ENCODE measurements at regions not wholly inside any gene's neighbourhood (a gene's known extent, or its start where the extent isn't known, plus 50 kb on each side); places are given as distances from the start of the nearest gene placed in this dataset.

DNA sequence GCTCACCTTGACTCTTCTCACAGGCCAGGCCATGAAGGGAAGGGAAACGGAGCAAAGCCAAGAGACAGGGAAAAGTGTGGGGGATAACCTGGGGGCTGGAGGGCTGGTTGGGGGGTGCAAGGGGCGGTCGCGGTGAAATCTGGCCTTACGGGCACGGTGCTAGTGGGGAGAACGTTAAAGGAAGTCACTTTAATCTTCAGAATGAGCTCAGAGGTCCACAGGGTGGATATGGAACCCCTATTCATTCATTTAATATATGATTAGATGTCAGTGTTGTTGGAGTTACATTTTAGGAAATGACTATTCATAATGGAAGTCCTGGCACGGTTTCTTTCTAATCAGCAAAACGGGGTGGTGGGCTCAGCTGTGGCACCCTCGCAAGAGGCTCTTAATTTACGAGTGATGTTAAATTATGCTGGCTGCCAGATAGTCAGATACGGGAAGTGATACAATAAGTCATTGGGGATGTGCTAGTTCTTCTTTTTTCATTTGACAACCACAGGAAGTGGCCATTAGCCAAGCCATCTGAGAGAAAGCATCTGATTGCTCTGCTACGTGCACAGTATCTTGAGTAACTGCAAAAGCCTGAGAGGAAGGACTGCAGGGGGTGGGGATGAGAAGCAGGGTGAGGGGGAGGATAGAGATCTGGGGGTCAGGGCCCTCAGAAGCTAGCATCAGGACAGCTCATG, 253.0 kb downstream of the QKI start:
- peak; percentile 57 for DNase-seq (ENCODE audit: low read depth)

DNA sequence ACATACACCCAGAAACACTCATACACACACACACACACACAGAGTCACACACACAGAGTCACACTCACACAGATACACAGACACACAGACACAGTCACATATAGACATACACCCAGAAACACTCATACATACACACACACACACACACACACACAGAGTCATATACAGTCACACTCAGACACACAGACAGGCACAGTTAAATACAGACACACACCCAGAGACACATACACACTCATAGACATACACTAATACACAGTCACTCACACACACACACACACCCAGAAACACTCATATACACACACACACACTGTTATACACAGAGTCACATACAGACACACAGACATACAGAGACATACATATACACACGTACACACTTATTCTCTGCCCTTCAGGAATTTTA, 250.9 kb downstream of the QKI start:
- DNase-seq (ENCODE audit: low read depth) = no peak

DNA sequence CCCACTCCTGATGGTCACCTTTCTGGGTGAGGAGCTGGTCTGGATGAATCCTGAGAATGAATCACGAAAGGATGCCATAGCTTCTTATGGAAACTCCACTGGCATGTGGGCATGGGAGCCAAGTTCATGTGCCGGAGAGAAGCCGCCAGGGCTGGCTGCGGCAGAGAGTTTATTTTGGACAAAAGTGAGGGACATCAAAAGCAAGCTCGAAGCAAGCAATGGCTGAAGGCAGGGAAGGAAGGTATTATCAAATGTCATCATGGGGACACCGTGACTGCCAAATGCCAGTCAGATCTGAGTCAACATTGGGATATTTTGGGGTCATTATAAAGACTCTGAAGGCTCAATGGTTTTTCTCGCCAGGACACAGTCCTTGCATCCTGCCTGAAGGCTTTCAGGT, 249.1 kb downstream of the QKI start:
- DNase-seq (ENCODE audit: low read depth) = no peak

DNA sequence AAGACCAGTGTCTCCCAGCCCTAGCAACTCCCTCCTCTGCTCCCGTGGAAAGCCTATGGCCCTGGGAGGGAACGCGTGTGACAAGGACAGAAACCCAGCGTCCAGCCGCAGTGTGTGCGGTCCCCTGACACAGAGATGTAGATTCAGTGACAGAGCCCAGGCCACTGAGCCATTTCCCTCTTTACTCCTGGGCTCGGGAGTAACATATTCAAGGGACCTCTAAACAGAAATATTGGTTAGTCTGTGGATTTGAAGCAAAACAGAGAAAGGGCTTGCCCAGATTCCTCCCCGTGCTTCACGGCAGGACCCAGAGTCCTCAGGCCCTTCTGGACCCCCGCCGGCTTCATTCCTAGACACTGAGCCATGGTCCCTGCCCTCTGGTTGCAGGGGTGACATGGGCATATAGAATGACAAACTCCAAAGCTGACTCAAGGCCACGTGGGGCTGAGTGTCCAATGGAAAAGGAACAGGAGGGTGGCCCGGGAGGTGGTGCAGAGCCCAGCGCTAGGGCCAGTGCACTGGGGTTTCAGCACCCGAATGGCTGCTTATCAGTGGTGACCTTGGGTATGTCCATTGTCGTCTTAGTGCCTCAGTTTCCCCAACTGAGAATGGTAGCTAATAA, 248.2 kb downstream of the QKI start:
- no peak for DNase-seq (ENCODE audit: low read depth)

DNA sequence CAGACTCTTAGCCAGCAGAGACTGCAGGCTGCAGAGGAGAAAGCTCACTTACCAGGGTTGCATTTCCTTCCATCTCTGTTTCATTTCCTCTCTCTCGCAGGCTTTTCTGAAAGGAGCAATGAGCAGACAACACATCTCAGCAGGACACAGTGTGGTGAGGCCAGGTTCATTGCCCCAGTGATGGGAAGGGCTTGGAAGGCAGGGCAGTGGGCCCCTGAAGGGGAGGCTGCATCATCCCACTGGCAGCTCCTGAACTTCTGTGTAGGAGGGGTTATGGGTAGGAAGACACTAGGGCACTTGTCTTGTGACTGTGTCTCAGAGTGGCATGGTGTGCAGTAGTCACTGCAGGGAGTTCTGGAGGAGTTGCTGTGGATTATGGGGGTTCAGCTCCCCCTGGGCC, 246.8 kb downstream of the QKI start:
- DNase-seq (ENCODE audit: low read depth) = no peak

DNA sequence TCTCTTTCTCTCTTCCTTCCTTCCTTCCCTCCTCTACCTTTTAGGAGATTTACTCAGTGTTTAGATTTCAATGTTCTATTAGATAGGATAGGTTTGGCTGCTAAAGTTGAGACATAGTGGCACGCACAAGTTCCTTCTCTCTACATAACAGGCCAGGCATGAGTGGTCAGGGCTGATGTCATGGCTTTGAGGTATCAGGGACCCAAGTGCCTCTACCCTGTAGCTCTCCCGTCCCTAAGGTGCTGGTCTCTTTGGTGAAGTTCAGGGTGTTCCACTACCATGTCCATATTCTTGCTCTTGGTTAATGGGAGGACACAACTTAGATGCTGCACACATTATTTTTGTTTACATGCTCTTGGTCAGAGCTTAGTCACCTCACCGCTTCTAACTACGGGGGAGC, 245.3 kb downstream of the QKI start:
- DNase-seq (ENCODE audit: low read depth) = no peak

DNA sequence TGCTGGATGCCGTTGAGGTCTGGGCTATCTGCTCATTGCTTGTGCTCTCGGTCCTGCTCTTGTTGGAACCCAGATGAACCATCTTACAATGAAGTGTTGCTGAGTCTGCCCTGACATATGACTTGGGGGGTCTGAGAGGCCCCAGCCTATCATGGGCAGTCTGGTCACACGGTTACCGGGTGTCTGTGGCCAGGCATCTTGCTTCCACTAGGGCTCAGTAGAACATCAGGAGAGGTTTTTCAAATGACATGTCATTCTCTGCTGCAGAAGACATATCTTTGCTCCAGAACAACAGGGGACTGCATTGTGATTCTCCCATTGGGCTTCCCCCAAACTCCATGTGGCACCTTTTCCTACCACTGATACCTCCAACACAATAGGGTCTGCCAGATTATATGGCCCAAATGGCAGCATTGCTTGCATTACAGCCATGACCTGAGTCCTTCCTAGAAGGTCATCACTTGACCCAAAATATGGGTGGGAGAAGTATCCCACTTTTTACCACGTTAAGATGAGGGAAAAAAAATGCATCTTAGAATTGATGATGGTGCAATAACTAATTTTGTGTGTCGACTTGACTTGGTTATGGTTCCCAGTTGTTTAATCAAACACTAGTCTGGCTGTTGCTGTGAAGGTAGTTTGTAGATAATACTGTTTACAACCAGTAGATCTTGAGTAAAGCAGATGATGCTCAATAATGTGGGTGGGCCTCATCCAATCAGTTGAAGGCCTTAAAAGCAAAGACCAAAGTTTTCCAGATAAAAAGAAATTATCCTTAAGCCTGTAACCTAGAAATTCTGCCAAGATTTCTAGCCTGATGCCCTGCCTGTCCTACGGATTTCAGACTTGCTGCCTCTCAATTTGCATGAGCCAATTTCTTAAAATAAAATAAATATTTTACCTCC, 241.0 kb downstream of the QKI start:
- no peak for DNase-seq (ENCODE audit: low read depth)

DNA sequence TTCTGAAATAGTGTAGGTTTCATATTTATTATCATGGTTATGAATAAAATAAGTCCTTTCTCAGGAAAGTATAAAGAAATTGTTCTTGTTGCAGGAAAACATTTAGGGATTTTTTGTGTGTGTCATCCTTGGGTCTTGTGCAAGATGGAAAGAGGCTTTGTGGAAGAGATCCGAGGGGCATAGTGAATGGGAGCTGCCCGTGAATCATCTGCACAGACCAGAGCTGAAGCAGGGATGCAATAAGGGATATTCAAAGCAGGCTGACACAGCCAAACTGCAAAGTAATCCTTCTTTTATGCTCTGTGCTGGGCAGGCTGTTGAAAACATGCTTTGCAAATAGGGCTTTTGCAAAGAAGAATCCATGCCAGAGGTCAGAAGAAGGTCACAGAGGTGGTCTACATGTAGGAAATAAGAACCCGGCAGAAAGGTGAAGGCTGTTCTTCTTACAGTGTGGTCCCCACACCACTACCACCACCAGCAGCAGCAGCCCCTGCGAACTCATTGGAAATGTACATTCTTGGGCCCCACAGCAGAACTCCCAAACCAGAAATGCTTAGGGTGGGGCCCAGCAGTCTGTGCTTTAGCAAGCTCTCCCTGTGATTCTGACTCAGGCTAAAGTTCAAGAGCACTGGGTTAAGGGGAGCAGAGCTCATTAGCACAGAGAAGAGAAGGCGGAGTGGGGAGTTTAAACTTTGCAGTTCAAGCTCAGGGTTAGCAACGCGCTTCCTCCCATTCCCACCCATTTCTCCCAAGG, 237.6 kb downstream of the QKI start:
- DNase-seq (ENCODE audit: low read depth) = peak; percentile 16

DNA sequence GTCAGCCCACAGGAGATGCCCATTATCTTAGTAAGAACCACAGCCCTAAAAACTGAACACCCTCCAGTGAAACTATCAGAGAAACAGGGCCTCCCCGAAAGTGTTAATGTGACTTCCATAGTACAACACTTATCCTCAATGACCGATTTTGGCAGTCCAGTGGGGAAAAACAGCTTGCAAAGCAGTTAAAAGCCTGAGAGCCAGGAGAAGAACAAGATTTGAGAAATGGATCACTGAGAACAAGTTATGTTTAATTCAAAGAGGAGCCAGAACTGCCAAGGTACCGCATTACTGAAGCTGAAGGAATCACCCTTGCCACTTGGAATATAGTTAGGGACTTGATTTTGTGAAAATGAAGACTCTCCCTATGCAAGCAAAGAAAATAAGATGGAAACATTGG, 236.9 kb downstream of the QKI start:
- DNase-seq (ENCODE audit: low read depth) = no peak

DNA sequence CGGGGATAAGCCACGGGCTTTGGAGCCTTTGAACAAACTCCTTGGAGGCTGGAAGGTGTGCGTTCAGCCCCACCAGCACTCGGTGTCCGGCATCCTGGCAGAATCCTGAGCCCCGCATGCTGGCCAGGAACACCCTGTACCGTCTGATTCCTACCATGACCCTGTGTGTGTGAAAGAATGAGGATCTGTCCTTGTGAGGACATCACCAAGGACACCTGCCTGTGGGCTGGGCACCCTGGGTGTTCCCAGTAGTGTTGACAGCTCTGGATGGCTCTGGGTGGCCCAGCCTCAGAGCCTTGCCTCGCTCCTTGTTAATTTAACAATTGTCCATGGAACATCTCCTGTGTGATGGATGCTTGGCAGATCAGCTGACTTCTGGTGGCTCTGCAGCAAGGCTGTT, 234.3 kb downstream of the QKI start:
- no peak for DNase-seq (ENCODE audit: low read depth)

DNA sequence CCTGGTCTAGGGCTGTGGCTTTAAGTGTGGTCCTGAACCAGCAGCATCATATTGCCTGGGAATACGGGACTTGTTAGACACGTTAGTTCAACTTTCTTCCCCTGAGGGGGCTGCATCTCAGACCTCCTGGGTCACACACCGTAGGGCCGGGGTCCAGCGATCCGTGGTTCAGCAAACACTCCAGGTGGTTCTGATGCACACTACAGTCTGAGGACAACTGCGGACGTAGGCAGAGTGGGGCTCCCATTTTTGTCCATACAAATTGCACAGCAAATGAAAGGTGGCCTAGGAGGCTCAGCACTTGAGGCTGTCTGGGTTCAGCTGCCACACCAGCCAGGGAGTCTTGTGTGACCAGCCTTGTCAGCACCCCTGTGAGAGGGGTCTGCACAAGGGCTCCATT, 233.1 kb downstream of the QKI start:
- DNase-seq (ENCODE audit: low read depth) = no peak

DNA sequence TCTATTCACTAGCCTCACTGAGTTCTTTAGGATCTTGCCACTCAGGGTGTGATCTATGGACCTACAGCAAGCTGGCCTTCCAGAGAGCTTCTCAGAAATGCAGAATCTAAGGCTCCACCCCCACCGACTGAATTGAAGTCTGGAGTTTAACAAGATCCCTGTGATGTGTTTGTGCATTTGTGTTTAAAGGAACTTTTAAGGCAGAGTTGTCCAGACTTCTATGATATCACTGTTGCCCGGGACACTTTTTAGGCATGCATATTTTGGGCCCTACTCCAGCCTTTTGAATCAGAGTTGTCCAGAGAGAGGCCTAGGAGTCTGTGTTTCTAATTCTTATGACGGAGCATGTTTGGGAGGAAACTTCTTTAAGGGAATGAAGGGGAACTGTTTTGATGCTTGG, 232.3 kb downstream of the QKI start:
- no peak for DNase-seq (ENCODE audit: low read depth)

DNA sequence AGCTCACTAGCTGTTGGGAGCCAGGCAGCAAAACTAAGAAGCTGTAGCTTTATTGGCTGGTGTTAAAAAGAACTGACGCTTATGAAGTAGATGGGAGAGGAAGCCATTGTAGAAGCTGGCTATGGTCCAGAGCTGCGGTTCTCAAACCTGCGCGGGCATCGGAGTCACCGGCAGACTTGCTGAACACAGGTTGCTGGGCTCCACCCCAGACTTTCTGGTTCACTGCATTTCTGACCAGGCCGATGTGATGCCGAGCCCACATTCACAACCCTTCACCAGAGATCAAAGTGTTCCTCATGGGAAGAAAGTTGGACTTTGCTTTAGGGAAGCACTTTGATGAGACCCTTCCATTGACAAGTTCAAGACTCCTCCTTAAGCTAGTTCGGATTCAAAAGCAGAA, 231.6 kb downstream of the QKI start:
- DNase-seq (ENCODE audit: low read depth) = no peak

DNA sequence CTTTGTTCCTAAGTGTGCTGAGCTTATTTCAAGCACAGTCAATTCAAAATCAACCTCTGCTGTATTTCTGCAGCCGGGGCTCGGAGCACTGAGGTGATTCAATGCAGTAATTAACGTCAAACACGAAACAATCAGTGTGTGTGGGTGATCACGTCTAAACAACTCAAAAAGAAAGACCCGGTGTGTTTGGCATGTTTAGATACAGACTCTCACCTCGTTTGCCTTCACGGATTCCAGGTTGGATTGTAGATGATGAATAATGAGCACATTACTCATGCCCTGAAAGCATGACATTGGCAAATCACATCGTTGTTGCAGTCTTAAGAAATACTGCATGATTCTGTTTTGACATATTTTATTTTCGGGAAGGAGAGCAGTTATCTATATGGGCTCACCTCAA, 231.0 kb downstream of the QKI start:
- DNase-seq (ENCODE audit: low read depth) = no peak

DNA sequence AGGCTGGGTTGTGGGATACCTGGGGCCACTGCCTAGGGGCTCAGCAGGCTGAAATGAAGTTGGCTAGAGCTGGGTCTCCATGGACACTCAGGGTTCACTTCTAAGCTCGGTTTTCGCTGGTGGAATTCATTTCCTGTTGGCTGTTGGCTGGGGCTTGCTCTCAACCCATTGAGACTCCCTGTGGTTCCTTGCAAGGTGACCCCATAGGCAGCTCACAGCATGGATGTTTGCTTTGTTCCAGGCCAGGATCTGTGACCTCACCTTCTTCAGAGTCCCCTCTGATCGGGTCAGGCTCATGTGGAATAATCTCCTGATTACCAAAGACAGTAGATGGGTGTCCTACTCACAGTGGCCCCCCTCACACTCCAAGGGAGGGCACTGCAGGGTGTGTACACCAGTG, 229.3 kb downstream of the QKI start:
- DNase-seq (ENCODE audit: low read depth) = no peak

DNA sequence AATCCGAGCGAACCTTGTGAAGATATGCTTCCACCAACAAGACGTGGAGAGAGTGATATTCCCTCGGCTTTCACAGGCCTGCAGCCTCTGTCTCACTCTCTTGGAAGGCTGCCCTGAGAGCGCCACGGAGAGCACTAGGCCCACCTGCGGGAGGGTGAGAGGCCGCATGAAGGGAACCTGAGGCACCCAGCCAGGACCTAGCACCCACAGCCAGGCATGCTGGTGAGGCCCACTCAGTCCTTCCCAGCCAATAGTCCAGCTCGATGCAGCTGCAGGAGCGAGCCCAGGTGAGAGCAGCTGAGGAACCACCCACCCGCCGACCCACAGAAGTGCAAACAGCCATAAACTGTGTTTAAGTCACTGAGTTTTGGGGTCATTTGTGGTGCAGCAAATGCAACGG, 227.2 kb downstream of the QKI start:
- DNase-seq (ENCODE audit: low read depth) = no peak

DNA sequence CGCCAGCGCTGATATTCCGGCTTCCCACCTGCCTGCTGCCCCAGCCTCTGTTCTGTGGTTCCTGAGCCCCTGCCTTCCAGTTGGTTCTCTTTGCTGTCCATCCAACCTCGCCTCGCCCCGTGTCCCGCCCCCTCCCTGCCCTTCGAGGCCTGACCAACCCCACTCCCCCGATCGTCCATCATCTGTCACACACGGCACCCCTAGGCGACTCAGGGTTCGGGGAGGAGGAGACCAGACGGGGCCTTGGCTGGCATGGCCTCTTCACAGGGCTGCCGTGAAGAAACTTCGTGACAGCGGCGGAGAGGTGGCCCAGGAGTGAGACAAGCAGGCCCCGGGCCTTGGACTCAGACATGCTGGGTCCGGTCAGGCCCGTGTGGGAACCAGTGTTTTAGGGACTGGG, 226.1 kb downstream of the QKI start:
- no peak for DNase-seq (ENCODE audit: low read depth)

DNA sequence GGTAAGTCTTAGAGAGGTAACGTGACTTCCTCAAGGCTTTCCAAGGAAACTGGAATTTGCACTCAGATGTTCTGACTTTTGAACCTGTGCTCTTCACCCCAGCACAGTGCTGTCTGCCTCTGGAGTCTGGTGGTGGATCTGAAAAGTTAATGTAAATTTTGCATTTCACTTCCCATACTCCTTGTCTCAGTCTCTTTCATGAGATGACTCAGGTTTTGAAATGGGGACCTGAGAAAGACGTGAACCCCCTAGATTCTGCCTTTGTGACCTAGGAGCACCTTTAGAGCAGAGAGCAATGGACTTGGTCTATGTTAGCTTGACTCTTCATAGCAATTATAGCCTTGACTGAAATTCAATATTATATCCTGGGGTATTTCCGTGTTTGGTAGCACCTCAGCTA, 223.0 kb downstream of the QKI start:
- DNase-seq (ENCODE audit: low read depth) = no peak

DNA sequence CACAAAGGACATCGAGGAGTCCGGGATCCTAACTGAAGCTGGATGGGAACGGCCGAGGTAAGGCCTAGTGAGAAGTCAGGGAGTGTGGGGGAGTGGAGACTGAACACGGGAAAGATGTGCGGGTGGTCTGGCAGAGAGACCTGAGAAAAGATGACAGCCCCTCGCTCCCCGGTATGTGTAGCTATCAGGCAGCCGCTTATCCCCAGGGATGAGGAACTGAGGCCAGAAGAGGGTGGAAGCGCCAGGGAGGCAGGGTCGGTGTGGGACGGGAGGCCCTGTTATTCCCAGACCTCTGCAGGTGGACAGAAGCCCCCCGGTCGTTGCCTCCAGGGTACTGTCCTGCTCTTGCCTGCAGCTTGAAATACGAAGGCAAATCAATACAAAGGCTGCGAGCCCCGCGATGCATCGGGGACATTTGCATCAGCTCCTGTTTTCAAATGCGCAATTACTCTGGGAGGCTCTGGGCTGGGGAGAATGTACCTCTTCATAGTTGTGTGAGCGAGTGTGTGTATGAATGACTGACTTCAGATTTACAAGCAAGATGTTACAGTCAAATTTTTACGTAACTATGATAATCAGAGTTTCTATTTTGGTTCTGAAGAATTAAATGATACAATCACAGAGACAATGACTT, 221.3 kb downstream of the QKI start:
- DNase-seq (ENCODE audit: low read depth) = no peak

DNA sequence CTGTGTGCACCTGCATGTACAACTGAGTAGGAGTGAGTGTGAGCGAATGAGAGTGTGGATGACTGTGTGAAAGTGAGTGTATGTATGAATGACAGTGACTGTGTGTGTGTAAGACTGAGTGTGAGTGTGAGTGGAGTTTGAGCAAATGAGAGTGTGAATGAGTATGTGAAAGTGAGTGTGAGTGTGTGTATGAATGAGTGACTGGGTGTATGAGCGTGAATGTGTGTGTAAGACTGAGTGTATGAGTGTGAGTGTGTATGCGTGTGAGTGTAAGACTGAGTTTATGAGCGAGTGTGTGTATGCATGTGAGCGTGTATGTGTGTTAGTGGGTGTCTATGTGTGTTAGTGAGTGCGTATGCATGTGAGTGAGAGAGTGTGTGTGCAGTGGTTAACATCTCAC, 220.8 kb downstream of the QKI start:
- no peak for DNase-seq (ENCODE audit: low read depth)

DNA sequence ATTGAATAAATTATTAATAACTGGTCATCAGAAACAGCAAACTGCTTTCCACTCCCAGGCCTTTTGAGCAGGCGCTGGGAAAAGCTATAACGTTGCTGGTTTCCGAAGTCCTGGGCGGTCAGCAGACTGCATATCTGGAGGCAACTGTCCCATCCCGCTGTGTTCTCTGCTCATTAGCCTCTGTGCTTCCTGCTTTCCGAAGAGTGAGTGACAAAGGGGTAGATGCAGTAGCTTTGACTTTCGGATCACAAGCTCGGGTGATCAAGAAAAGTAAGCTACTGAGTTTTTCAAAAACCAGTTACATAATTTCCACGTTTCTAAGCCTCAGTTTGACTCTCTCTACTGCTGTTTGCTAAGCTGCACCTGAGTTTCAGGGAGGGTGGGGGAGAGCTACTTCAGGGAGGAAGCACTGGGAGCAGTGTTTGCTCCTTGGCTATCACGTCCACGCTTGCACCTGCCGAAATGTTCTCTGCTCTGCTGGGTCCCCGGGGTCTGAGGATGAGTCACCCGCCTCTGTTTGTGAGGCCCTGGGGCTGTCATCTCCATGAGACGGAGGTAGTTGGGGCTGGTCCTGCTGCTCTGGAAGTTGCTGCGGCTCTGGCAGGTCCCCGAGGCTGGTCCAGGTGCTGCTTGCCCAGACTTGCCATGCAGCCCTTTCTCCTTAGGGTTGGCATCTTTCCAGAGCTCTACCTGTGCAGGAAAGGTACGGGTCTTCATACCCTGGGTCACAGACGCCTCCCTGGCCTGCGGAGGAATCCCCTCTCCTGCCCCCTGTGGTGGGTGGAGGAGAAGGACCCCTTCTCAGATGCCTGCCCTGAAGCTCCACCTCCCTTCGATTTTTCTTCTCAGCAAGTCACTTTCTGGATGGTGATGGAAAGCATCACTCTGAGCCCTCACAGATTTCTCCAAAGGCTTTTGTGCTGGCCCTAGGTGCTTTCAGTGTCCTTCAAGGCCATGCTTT, 220.0 kb downstream of the QKI start:
- no peak for DNase-seq (ENCODE audit: low read depth)
